Left renal pelvis (tissue), 4 donors: ENCODE measurements at regions not wholly inside any gene's neighbourhood (a gene's known extent, or its start where the extent isn't known, plus 50 kb on each side); places are given as distances from the start of the nearest gene placed in this dataset.

Source experiments
- DNase-seq, 4 donors: peaks; one replicate each; pipeline ENCODE4 v3.0.0-alpha.2; 2013; ENCODE audit warnings: low read depth in 4 of 4, low spot score in 3 of 4

GRCh38 chr7:106797937-106798336, 67.1 kb upstream of the PIK3CG start:
- DNase-seq = no peak

GRCh38 chr7:106802589-106802988, 62.5 kb upstream of the PIK3CG start:
- DNase-seq = no peak

- DNase-seq = no peak
These were observed 58.5 kb upstream of the PIK3CG start for GRCh38 chr7:106806556-106806955.

- DNase-seq = no peak
These were observed 57.6 kb upstream of the PIK3CG start for GRCh38 chr7:106807474-106807873.

GRCh38 chr7:106808967-106809635, 56.0 kb upstream of the PIK3CG start:
- no peak for DNase-seq

GRCh38 chr7:106811472-106811871, 53.6 kb upstream of the PIK3CG start:
- DNase-seq = no peak

GRCh38 chr7:106812027-106812643, 52.9 kb upstream of the PIK3CG start:
- no peak for DNase-seq

- no peak for DNase-seq
These were observed 51.3 kb upstream of the PIK3CG start for GRCh38 chr7:106813705-106814305.

- DNase-seq = no peak
These were observed 50.2 kb upstream of the PIK3CG start for GRCh38 chr7:106814887-106815286.
